Fibroblast of lung (primary cell): ENCODE measurements at regions not wholly inside any gene's neighbourhood (a gene's known extent, or its start where the extent isn't known, plus 50 kb on each side); places are given as distances from the start of the nearest gene placed in this dataset.

Experiments used
- DNase-seq, 2 donors: peaks; one replicate each; pipeline versions ENCODE4 v3.0.0 to v3.0.0-alpha.2; 2010; ENCODE audit warnings: low read depth in 2 of 2
- H2AFZ ChIP-seq: 2 replicates; pipeline ENCODE4 v1.5.1; 2012; ENCODE audit warnings: low read length, control low read depth, inconsistent platforms
- H3K27ac ChIP-seq: 2 replicates; pipeline ENCODE4 v1.5.1; 2011; ENCODE audit warnings: low read length, control low read depth; ENCODE audit not compliant: insufficient read depth
- H3K27me3 ChIP-seq: 2 replicates; pipeline ENCODE4 v1.5.1; 2011; ENCODE audit warnings: mild to moderate bottlenecking, low read length; ENCODE audit not compliant: control insufficient read depth, insufficient read depth
- H3K36me3 ChIP-seq: 2 replicates; pipeline ENCODE4 v1.5.1; 2011; ENCODE audit warnings: low read length; ENCODE audit not compliant: control insufficient read depth, insufficient read depth
- H3K4me1 ChIP-seq: 2 replicates; pipeline ENCODE4 v1.5.1; 2011; ENCODE audit warnings: low read length; ENCODE audit not compliant: control insufficient read depth, insufficient read depth; ENCODE audit errors: extremely low read depth
- H3K4me2 ChIP-seq: 2 replicates; pipeline ENCODE4 v1.5.1; 2011; ENCODE audit warnings: low read length, control low read depth; ENCODE audit not compliant: insufficient read depth; ENCODE audit errors: extremely low read depth
- H3K4me3 ChIP-seq, 4 experiments: fragments of 200-600 bp in 1 of 4; sonication (generic) in 1 of 4; replicated peaks in 1 of 4; 2 replicates each; pipeline ENCODE4 v1.5.1; 2011 to 2016; ENCODE audit warnings: low read length in 4 of 4, low read depth in 3 of 4, mild to moderate bottlenecking in 3 of 4, control low read depth in 2 of 4, inconsistent platforms in 1 of 4, mixed read lengths in 1 of 4; ENCODE audit not compliant: insufficient read depth in 1 of 4; ENCODE audit errors: control extremely low read depth in 1 of 4
- H3K79me2 ChIP-seq: 2 replicates; pipeline ENCODE4 v1.5.1; 2012; ENCODE audit warnings: mild to moderate bottlenecking, low read length, inconsistent platforms; ENCODE audit not compliant: control insufficient read depth, insufficient read depth
- H3K9ac ChIP-seq: 2 replicates; pipeline ENCODE4 v1.5.1; 2011; ENCODE audit warnings: mild to moderate bottlenecking, low read length, control low read depth; ENCODE audit not compliant: insufficient read depth
- H3K9me3 ChIP-seq: 2 replicates; pipeline ENCODE4 v1.5.1; 2012; ENCODE audit warnings: low read depth, low read length; ENCODE audit not compliant: control insufficient read depth, insufficient read depth
- H4K20me1 ChIP-seq: 2 replicates; pipeline ENCODE4 v1.5.1; 2011; ENCODE audit warnings: low read length; ENCODE audit not compliant: control insufficient read depth, insufficient read depth; ENCODE audit errors: extremely low read depth
- CTCF ChIP-seq, 2 donors: IDR thresholded peaks in 1 of 2; conservative IDR thresholded peaks in 1 of 2; 1 replicate in 1 of 2; 2 replicates in 1 of 2; pipeline ENCODE4 v1.5.1; 2011 to 2012; ENCODE audit warnings: low read length in 2 of 2, control low read depth in 1 of 2, inconsistent platforms in 1 of 2, low read depth in 1 of 2, mild to moderate bottlenecking in 1 of 2
- EZH2 ChIP-seq: IDR thresholded peaks from 2 replicates; pipeline ENCODE4 v1.5.1; 2012; ENCODE audit warnings: low read length, control low read depth, mild to moderate bottlenecking; ENCODE audit errors: missing control alignments

GRCh38 chr5:66368811-66369210 is 224.7 kb downstream of the SREK1 start:
- no peak overlapping the region for H3K4me2 ChIP-seq
- no peak overlapping the region for H3K27ac ChIP-seq
- H3K9ac ChIP-seq = no peak overlapping the region
- no peaks in the 10 kb centered on the region for H4K20me1 ChIP-seq
- H3K4me1 ChIP-seq = no peaks in the 10 kb centered on the region
- H3K9me3 ChIP-seq = no peaks in the 10 kb centered on the region
- no peaks in the 10 kb centered on the region for H3K79me2 ChIP-seq
- TF ChIP-seq CTCF (conservative IDR thresholded peaks at IDR 0.05 in 1 of 2, IDR thresholded peaks at IDR 0.05 in 1 of 2; ENCODE audit: low read depth in 1 of 2, low read length in 2 of 2) (no peak), EZH2 (no peak)
- no peaks in the 10 kb centered on the region for H3K36me3 ChIP-seq
- no peaks in the 10 kb centered on the region for H3K27me3 ChIP-seq
- DNase-seq = no peak
- H3K4me3 ChIP-seq = no peak overlapping the region
- no peak overlapping the region for H2AFZ ChIP-seq

- Histone ChIP-seq H3K4me1 (no peaks in the 10 kb centered on the region), H3K9ac (no peak overlapping the region), H3K27ac (no peak overlapping the region), H3K9me3 (no peaks in the 10 kb centered on the region), H3K27me3 (no peaks in the 10 kb centered on the region), H2AFZ (no peak overlapping the region), H4K20me1 (no peaks in the 10 kb centered on the region), H3K36me3 (no peaks in the 10 kb centered on the region), H3K4me3 (no peak overlapping the region), H3K4me2 (no peak overlapping the region), H3K79me2 (no peaks in the 10 kb centered on the region)
- no peak for DNase-seq
- no peak for TF ChIP-seq CTCF (conservative IDR thresholded peaks at IDR 0.05 in 1 of 2, IDR thresholded peaks at IDR 0.05 in 1 of 2; ENCODE audit: low read depth in 1 of 2, low read length in 2 of 2)
- no peak for TF ChIP-seq EZH2
Observed at GRCh38 chr5:66377747-66378146, 218.4 kb upstream of the MAST4 start.

GRCh38 chr5:66378407-66378806 is 217.8 kb upstream of the MAST4 start:
- H3K36me3 ChIP-seq = no peaks in the 10 kb centered on the region
- H3K27ac ChIP-seq = no peak overlapping the region
- no peak for DNase-seq

More at GRCh38 chr5:66378407-66378806, 217.8 kb upstream of the MAST4 start:
- H3K4me1 ChIP-seq = no peaks in the 10 kb centered on the region
- H4K20me1 ChIP-seq = no peaks in the 10 kb centered on the region
- no peak overlapping the region for H3K4me3 ChIP-seq
- TF ChIP-seq CTCF (conservative IDR thresholded peaks at IDR 0.05 in 1 of 2, IDR thresholded peaks at IDR 0.05 in 1 of 2; ENCODE audit: low read depth in 1 of 2, low read length in 2 of 2) (no peak), EZH2 (no peak)
- H2AFZ ChIP-seq = no peak overlapping the region
- H3K79me2 ChIP-seq = no peaks in the 10 kb centered on the region
- no peak overlapping the region for H3K9ac ChIP-seq
- H3K9me3 ChIP-seq = no peaks in the 10 kb centered on the region
- H3K27me3 ChIP-seq = no peaks in the 10 kb centered on the region
- no peak overlapping the region for H3K4me2 ChIP-seq
